Stimulated activated CD8-positive, alpha-beta memory T cell treated with anti-CD3 and anti-CD28 coated beads, Interleukin-15, amount 100 ng/mL, for 4 hours (primary cell): ENCODE measurements at regions not wholly inside any gene's neighbourhood (a gene's known extent, or its start where the extent isn't known, plus 50 kb on each side); places are given as distances from the start of the nearest gene placed in this dataset.

Experiments
- DNase-seq, 2 donors: peaks; one replicate each; pipeline ENCODE4 v3.0.0-alpha.2; 2020; ENCODE audit warnings: low read depth in 2 of 2

- no peak for DNase-seq
Observed at GRCh38 chr2:203813684-203814083, 53.9 kb upstream of the CTLA4 start.

GRCh38 chr2:203814661-203815540 lies 52.7 kb upstream of the CTLA4 start:
- DNase-seq: no peak

- no peak for DNase-seq
Observed at GRCh38 chr2:203815541-203815898, 52.1 kb upstream of the CTLA4 start.

GRCh38 chr2:203817147-203817546 lies 50.4 kb upstream of the CTLA4 start:
- no peak for DNase-seq
